ENCODE measurements at regions not wholly inside any gene's neighbourhood (a gene's known extent, or its start where the extent isn't known, plus 50 kb on each side); places are given as distances from the start of the nearest gene placed in this dataset.

- no peak for DNase-seq
- H3K4me1 Mint-ChIP-seq (ENCODE audit: low read depth, unreplicated experiment): no peaks in the 10 kb centered on the region
- intact Hi-C loops (cut with micrococcal nuclease; ENCODE audit: unreplicated experiment): no loop called here
- no peaks in the 10 kb centered on the region for H3K9me3 Mint-ChIP-seq (ENCODE audit: low read depth, unreplicated experiment)
- H3K4me3 Mint-ChIP-seq (ENCODE audit: low read depth, unreplicated experiment): no peak overlapping the region
- BruUV-seq (replicated peaks): no TSS peak
- no peak overlapping the region for H3K27ac Mint-ChIP-seq (ENCODE audit: unreplicated experiment)
- TF ChIP-seq CTCF (IDR thresholded peaks at IDR 0.05; ENCODE audit: unreplicated experiment): no peak
- H3K27me3 Mint-ChIP-seq (ENCODE audit: unreplicated experiment): peaks cover 84% of the 10 kb centered on the region
- H3K36me3 Mint-ChIP-seq (ENCODE audit: insufficient read depth, unreplicated experiment): no peaks in the 10 kb centered on the region
- CTCF ChIA-PET: interaction anchor here (0.6 kb wide), 1 partner anchor 1043 kb away, joined by 3 read pairs; no protein-coding TSS in a partner anchor
These were observed 301.3 kb upstream of the SKOR2 start for GRCh38 chr18:47552783-47553182.

GRCh38 chr18:47550611-47551010 lies 299.2 kb upstream of the SKOR2 start:
- Mint-ChIP-seq H3K4me3 (ENCODE audit: low read depth, unreplicated experiment) (no peak overlapping the region), H3K9me3 (ENCODE audit: low read depth, unreplicated experiment) (no peaks in the 10 kb centered on the region), H3K27ac (ENCODE audit: unreplicated experiment) (no peak overlapping the region), H3K36me3 (ENCODE audit: insufficient read depth, unreplicated experiment) (no peaks in the 10 kb centered on the region), H3K27me3 (ENCODE audit: unreplicated experiment) (peaks cover 84% of the 10 kb centered on the region), H3K4me1 (ENCODE audit: low read depth, unreplicated experiment) (no peaks in the 10 kb centered on the region)
- CTCF ChIA-PET: no interaction called here
- TF ChIP-seq CTCF (IDR thresholded peaks at IDR 0.05; ENCODE audit: unreplicated experiment): no peak
- no TSS peak for BruUV-seq (replicated peaks)
- intact Hi-C loops (cut with micrococcal nuclease; ENCODE audit: unreplicated experiment): no loop called here
- no peak for DNase-seq

GRCh38 chr18:47549021-47549540 lies 297.6 kb upstream of the SKOR2 start:
- no peaks in the 10 kb centered on the region for H3K4me1 Mint-ChIP-seq (ENCODE audit: low read depth, unreplicated experiment)
- DNase-seq: no peak
- H3K27me3 Mint-ChIP-seq (ENCODE audit: unreplicated experiment): peaks cover 88% of the 10 kb centered on the region
- no peak for TF ChIP-seq CTCF (IDR thresholded peaks at IDR 0.05; ENCODE audit: unreplicated experiment)
- CTCF ChIA-PET: no interaction called here
- no TSS peak for BruUV-seq (replicated peaks)
- intact Hi-C loops (cut with micrococcal nuclease; ENCODE audit: unreplicated experiment): no loop called here
- H3K9me3 Mint-ChIP-seq (ENCODE audit: low read depth, unreplicated experiment): no peaks in the 10 kb centered on the region
- H3K27ac Mint-ChIP-seq (ENCODE audit: unreplicated experiment): no peak overlapping the region
- H3K4me3 Mint-ChIP-seq (ENCODE audit: low read depth, unreplicated experiment): no peak overlapping the region
- no peaks in the 10 kb centered on the region for H3K36me3 Mint-ChIP-seq (ENCODE audit: insufficient read depth, unreplicated experiment)

- CTCF ChIA-PET: no interaction called here
- TF ChIP-seq CTCF (IDR thresholded peaks at IDR 0.05; ENCODE audit: unreplicated experiment): no peak
- no peaks in the 10 kb centered on the region for H3K9me3 Mint-ChIP-seq (ENCODE audit: low read depth, unreplicated experiment)
- H3K4me3 Mint-ChIP-seq (ENCODE audit: low read depth, unreplicated experiment): no peak overlapping the region
- no peak overlapping the region for H3K27ac Mint-ChIP-seq (ENCODE audit: unreplicated experiment)
- DNase-seq: no peak
- BruUV-seq (replicated peaks): no TSS peak
- intact Hi-C loops (cut with micrococcal nuclease; ENCODE audit: unreplicated experiment): no loop called here
- H3K4me1 Mint-ChIP-seq (ENCODE audit: low read depth, unreplicated experiment): no peaks in the 10 kb centered on the region
- no peaks in the 10 kb centered on the region for H3K36me3 Mint-ChIP-seq (ENCODE audit: insufficient read depth, unreplicated experiment)
- peaks cover 95% of the 10 kb centered on the region for H3K27me3 Mint-ChIP-seq (ENCODE audit: unreplicated experiment)
These were observed 296.2 kb upstream of the SKOR2 start for GRCh38 chr18:47547539-47548202.

All from Calu3 (cell line).